ENCODE measurements at regions not wholly inside any gene's neighbourhood (a gene's known extent, or its start where the extent isn't known, plus 50 kb on each side); places are given as distances from the start of the nearest gene placed in this dataset.

DNA sequence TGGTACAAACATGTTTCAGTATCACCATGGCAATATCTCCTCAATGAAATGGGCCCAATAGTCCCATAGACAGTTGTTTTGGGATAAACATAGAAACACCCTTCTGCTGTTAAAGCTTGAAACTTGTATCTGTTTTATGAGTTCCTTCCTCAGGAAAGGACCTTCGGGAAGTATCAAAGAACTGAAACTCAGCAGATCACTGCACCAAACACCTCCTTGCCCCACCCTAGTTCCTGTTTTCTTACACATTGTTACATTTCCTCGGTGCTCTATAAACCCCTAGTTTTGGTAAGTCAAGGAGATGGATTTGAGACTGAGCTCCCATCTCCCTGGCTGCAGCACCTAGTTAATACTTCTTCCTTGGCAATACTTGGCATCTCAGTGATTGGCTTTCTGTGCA lies 73.8 kb upstream of the ECI2 start:
- ChIA-PET CTCF (ENCODE audit: low intra/inter-chr PET ratio) (no interaction called here), POLR2A (interaction anchor here (0.6 to 0.7 kb wide), 3 partner anchors 18 to 606 kb away, joined by 3 to 4 read pairs (median 4); no protein-coding TSS in a partner anchor)
- in situ Hi-C loops (cut with MboI), result no loop called here
- ATAC-seq, result no peak
- Histone ChIP-seq H3K9ac (ENCODE audit: insufficient read depth in 1 of 2, low read depth in 2 of 2, low read length in 2 of 2) (no peak overlapping the region), H3K27me3 (ENCODE audit: control insufficient read depth in 2 of 2, insufficient read depth in 2 of 2, low read length in 2 of 2) (peaks cover 0 to 10% of the 10 kb centered on the region in 2 experiments; a peak in 1 of 5 replicates), H3K4me2 (ENCODE audit: insufficient read depth, low read length) (no peak overlapping the region), H3K9me1 (ENCODE audit: control insufficient read depth, insufficient read depth, low read length) (no peaks in the 10 kb centered on the region), H3K4me1 (replicated peaks in 1 of 2; ENCODE audit: control insufficient read depth in 2 of 2, insufficient read depth in 2 of 2, low read length in 2 of 2) (no peaks in the 10 kb centered on the region), H3K79me2 (ENCODE audit: control insufficient read depth, insufficient read depth, low read length) (no peaks in the 10 kb centered on the region), H2AFZ (ENCODE audit: low read depth, low read length) (no peak overlapping the region), H3K36me3 (ENCODE audit: control insufficient read depth, insufficient read depth, low read length) (no peaks in the 10 kb centered on the region), H3K27ac (ENCODE audit: extremely low read depth, low read depth, low read length) (no peak overlapping the region), H3K9me3 (replicated peaks; ENCODE audit: control insufficient read depth, insufficient read depth, low read depth, low read length) (no peaks in the 10 kb centered on the region; the same call in 1 of the 2 replicates), H3K4me3 (no peak overlapping the region), H4K20me1 (replicated peaks; ENCODE audit: control insufficient read depth, insufficient read depth, low read length) (no peaks in the 10 kb centered on the region)
- WGBS (ENCODE audit: insufficient coverage, low coverage, missing lambda C conversion rate), result 6% methylated on average over 2 of the region's 2 CpGs
- BruUV-seq (replicated peaks), result no TSS peak
- intact Hi-C loops (cut with micrococcal nuclease), result no loop called here
- no peak for DNase-seq (ENCODE audit: extremely low read depth in 1 of 4, low spot score in 3 of 4)
- FAIRE-seq, result no peak
- no peak for TF ChIP-seq ZNF740 (CRISPR knock-in tag; IDR thresholded peaks at IDR 0.05)
- no peak for TF ChIP-seq ZNF740 (tag; IDR thresholded peaks at IDR 0.05)
- no peak for TF ChIP-seq SRSF9 (IDR thresholded peaks at IDR 0.05; ENCODE audit: borderline replicate concordance, low read depth, low read length)
- TF ChIP-seq TFE3 (CRISPR knock-in tag; IDR thresholded peaks at IDR 0.05), result no peak
- TF ChIP-seq HDAC1 (IDR thresholded peaks at IDR 0.05), result no peak
- TF ChIP-seq THRA (IDR thresholded peaks at IDR 0.05), result no peak
- TF ChIP-seq YY1 (IDR thresholded peaks at IDR 0.05; ENCODE audit: borderline replicate concordance in 1 of 3, control insufficient read depth in 1 of 3, extremely low read depth in 1 of 3, insufficient read depth in 3 of 3, insufficient read length in 1 of 3, insufficient replicate concordance in 2 of 3, low read depth in 1 of 3, low read length in 2 of 3), result no peak
- no peak for TF ChIP-seq TEAD2 (tag; IDR thresholded peaks at IDR 0.05)
- no peak for TF ChIP-seq ZBTB43 (CRISPR knock-in tag; IDR thresholded peaks at IDR 0.05)
- TF ChIP-seq, protein P1, sequence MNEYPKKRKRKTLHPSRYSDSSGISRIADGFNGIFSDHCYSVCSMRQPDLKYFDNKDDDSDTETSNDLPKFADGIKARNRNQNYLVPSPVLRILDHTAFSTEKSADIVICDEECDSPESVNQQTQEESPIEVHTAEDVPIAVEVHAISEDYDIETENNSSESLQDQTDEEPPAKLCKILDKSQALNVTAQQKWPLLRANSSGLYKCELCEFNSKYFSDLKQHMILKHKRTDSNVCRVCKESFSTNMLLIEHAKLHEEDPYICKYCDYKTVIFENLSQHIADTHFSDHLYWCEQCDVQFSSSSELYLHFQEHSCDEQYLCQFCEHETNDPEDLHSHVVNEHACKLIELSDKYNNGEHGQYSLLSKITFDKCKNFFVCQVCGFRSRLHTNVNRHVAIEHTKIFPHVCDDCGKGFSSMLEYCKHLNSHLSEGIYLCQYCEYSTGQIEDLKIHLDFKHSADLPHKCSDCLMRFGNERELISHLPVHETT (CRISPR knock-in tag; conservative IDR thresholded peaks at IDR 0.05 in 1 of 2, IDR thresholded peaks at IDR 0.05 in 1 of 2), result no peak
- no peak for TF ChIP-seq ETV1 (tag; conservative IDR thresholded peaks at IDR 0.05; ENCODE audit: low read depth)
- TF ChIP-seq MED1 (CRISPR knock-in tag; IDR thresholded peaks at IDR 0.05; ENCODE audit: borderline replicate concordance), result no peak
- TF ChIP-seq POLR2B (IDR thresholded peaks at IDR 0.05; ENCODE audit: low read depth, partially characterized antibody), result no peak

Data from K562 (cell line).